H1 (cell line): ENCODE measurements at regions not wholly inside any gene's neighbourhood (a gene's known extent, or its start where the extent isn't known, plus 50 kb on each side); places are given as distances from the start of the nearest gene placed in this dataset.

ENCODE experiments used
- CTCF ChIA-PET: fragments of 300-600 bp; sonication (Branson Sonifier 250); formaldehyde crosslinking; loops from one replicate; lab custom pipeline; 2021; ENCODE audit not compliant: partially characterized antibody; lab: Charles Lee
- POLR2A ChIA-PET: fragments of 300-600 bp; sonication (Branson Sonifier 250); formaldehyde crosslinking; loops from one replicate; lab custom pipeline; 2021; ENCODE audit warnings: inconsistent platforms; ENCODE audit not compliant: partially characterized antibody; lab: Charles Lee
- DNase-seq, 2 experiments: peaks; one replicate each; pipeline versions ENCODE4 v3.0.0 to v3.0.0-alpha.2; 2010 to 2022; ENCODE audit warnings: low spot score in 2 of 2, low read depth in 1 of 2, mixed read lengths in 1 of 2
- FAIRE-seq: peaks from 2 replicates; lab custom pipeline; 2011; peaks lifted over from hg19 to GRCh38; lab: Jason Lieb, UNC
- H2AFZ ChIP-seq: 2 replicates; pipeline ENCODE4 v1.8.1; 2012; ENCODE audit warnings: low read length, inconsistent platforms
- H2AK5ac ChIP-seq: 2 replicates; pipeline ENCODE4 v1.6.1; 2013; ENCODE audit warnings: low read depth, low read length
- H2BK120ac ChIP-seq: replicated peaks from 2 replicates; pipeline ENCODE3; 2013; ENCODE audit warnings: low read depth, low read length, inconsistent platforms
- H2BK12ac ChIP-seq: 2 replicates; pipeline ENCODE4 v1.6.1; 2013; ENCODE audit warnings: low read depth, low read length
- H2BK15ac ChIP-seq: 2 replicates; pipeline ENCODE4 v1.6.1; 2013; ENCODE audit warnings: low read length
- H2BK20ac ChIP-seq: 2 replicates; pipeline ENCODE4 v1.6.1; 2013; ENCODE audit warnings: low read length
- H2BK5ac ChIP-seq: 2 replicates; pipeline ENCODE4 v1.6.1; 2013; ENCODE audit warnings: low read depth, low read length
- H3K14ac ChIP-seq: 2 replicates; pipeline ENCODE4 v1.6.1; 2013; ENCODE audit warnings: inconsistent platforms; ENCODE audit not compliant: insufficient read length
- H3K18ac ChIP-seq: 2 replicates; pipeline ENCODE4 v1.6.1; 2013; ENCODE audit warnings: low read length; ENCODE audit errors: extremely low read depth
- H3K23ac ChIP-seq: 2 replicates; pipeline ENCODE4 v1.6.1; 2013; ENCODE audit warnings: inconsistent platforms; ENCODE audit not compliant: insufficient read length
- H3K23me2 ChIP-seq: 2 replicates; pipeline ENCODE4 v1.6.1; 2013; ENCODE audit warnings: low read depth, low read length
- H3K27ac ChIP-seq: 2 replicates; pipeline ENCODE4 v1.6.1; 2011; ENCODE audit warnings: low read depth, low read length, inconsistent platforms
- H3K27me3 ChIP-seq, 4 experiments: replicated peaks in 1 of 4; 1 replicate in 1 of 4; 2 replicates in 3 of 4; pipeline versions ENCODE4 v1.6.1 to v1.8.1; 2011 to 2013; ENCODE audit warnings: low read length in 3 of 4, mild to moderate bottlenecking in 3 of 4, inconsistent platforms in 2 of 4, mixed read lengths in 2 of 4, moderate library complexity in 1 of 4; ENCODE audit not compliant: control insufficient read depth in 3 of 4, insufficient read depth in 3 of 4; ENCODE audit errors: extremely low read depth in 1 of 4
- H3K36me3 ChIP-seq, 4 experiments: 2 replicates each; pipeline versions ENCODE4 v1.6.1 to v1.8.1; 2011 to 2013; ENCODE audit warnings: mild to moderate bottlenecking in 4 of 4, low read length in 3 of 4, moderate library complexity in 2 of 4, control low read depth in 1 of 4, inconsistent platforms in 1 of 4; ENCODE audit not compliant: insufficient read depth in 4 of 4, control insufficient read depth in 2 of 4
- H3K4ac ChIP-seq: replicated peaks from 2 replicates; pipeline ENCODE3; 2013; ENCODE audit warnings: low read length, low read depth, mixed read lengths, inconsistent platforms; ENCODE audit not compliant: insufficient read length
- H3K4me1 ChIP-seq, 4 experiments: replicated peaks in 1 of 4; 1 replicate in 1 of 4; 2 replicates in 3 of 4; pipeline versions ENCODE4 v1.6.1 to v1.8.1; 2011 to 2013; ENCODE audit warnings: low read length in 3 of 4, inconsistent platforms in 2 of 4, mixed read lengths in 1 of 4; ENCODE audit not compliant: insufficient read depth in 4 of 4, control insufficient read depth in 3 of 4
- H3K4me2 ChIP-seq, 2 experiments: 2 replicates each; pipeline versions ENCODE4 v1.6.1 to v1.8.1; 2011 to 2013; ENCODE audit warnings: low read depth in 2 of 2, low read length in 2 of 2, control low read depth in 1 of 2, inconsistent platforms in 1 of 2, mild to moderate bottlenecking in 1 of 2; ENCODE audit not compliant: insufficient read depth in 1 of 2
- H3K4me3 ChIP-seq, 4 experiments: fragments of 200-600, 300-600 bp in 1 of 4; sonication (generic), shearing (Covaris generic), sonication (Bioruptor Twin) in 1 of 4; 2 replicates each; pipeline versions ENCODE4 v1.5.1 to v1.8.1; 2011 to 2016; ENCODE audit warnings: low read length in 4 of 4, low read depth in 3 of 4, control low read depth in 2 of 4, inconsistent platforms in 2 of 4, mild to moderate bottlenecking in 2 of 4, mixed read lengths in 1 of 4, moderate library complexity in 1 of 4; ENCODE audit not compliant: insufficient read depth in 2 of 4; ENCODE audit errors: extremely low read depth in 1 of 4
- H3K56ac ChIP-seq: replicated peaks from 2 replicates; pipeline ENCODE3; 2013; ENCODE audit warnings: low read depth, mild to moderate bottlenecking, mixed read lengths, low read length, inconsistent platforms; ENCODE audit not compliant: insufficient read length
- H3K79me1 ChIP-seq: 2 replicates; pipeline ENCODE4 v1.6.1; 2013; ENCODE audit warnings: low read depth, low read length, control low read depth
- H3K79me2 ChIP-seq, 2 experiments: 2 replicates each; pipeline versions ENCODE4 v1.6.1 to v1.8.1; 2012 to 2013; ENCODE audit warnings: low read length in 2 of 2, mild to moderate bottlenecking in 2 of 2, inconsistent platforms in 1 of 2; ENCODE audit not compliant: insufficient read depth in 2 of 2, control insufficient read depth in 1 of 2
- H3K9ac ChIP-seq, 4 experiments: replicated peaks in 1 of 4; 1 replicate in 1 of 4; 2 replicates in 3 of 4; pipeline versions ENCODE4 v1.6.1 to v1.8.1; 2011 to 2013; ENCODE audit warnings: low read depth in 3 of 4, low read length in 3 of 4, control low read depth in 2 of 4, mild to moderate bottlenecking in 2 of 4, moderate library complexity in 2 of 4, inconsistent platforms in 1 of 4; ENCODE audit errors: extremely low read depth in 1 of 4
- H3K9me3 ChIP-seq, 2 experiments: 2 replicates each; pipeline versions ENCODE4 v1.6.1 to v1.8.1; 2012 to 2013; ENCODE audit warnings: mild to moderate bottlenecking in 2 of 2, moderate library complexity in 2 of 2, control low read depth in 1 of 2, inconsistent platforms in 1 of 2, low read depth in 1 of 2, low read length in 1 of 2, mixed read lengths in 1 of 2; ENCODE audit not compliant: insufficient read depth in 2 of 2
- H4K20me1 ChIP-seq, 2 experiments: replicated peaks in 1 of 2; 2 replicates each; pipeline versions ENCODE3 to v1.8.1; 2011 to 2013; ENCODE audit warnings: inconsistent platforms in 2 of 2, low read length in 2 of 2, mild to moderate bottlenecking in 1 of 2; ENCODE audit not compliant: insufficient read depth in 2 of 2, control insufficient read depth in 1 of 2
- H4K5ac ChIP-seq: 2 replicates; pipeline ENCODE4 v1.6.1; 2013; ENCODE audit warnings: low read length, low read depth, mixed read lengths, inconsistent platforms; ENCODE audit not compliant: insufficient read length
- H4K8ac ChIP-seq: 2 replicates; pipeline ENCODE4 v1.8.0; 2013; ENCODE audit warnings: mild to moderate bottlenecking, moderate library complexity, low read length, inconsistent platforms; ENCODE audit not compliant: insufficient read depth; ENCODE audit errors: extremely low read depth
- H4K91ac ChIP-seq: replicated peaks from 2 replicates; pipeline ENCODE3; 2013; ENCODE audit warnings: low read length, mixed read lengths, inconsistent platforms; ENCODE audit not compliant: insufficient read length
- BCL11A ChIP-seq, 2 experiments: IDR thresholded peaks; one replicate each; pipeline ENCODE4 v1.6.1; 2011; ENCODE audit warnings: low read depth in 2 of 2, low read length in 2 of 2, mild to moderate bottlenecking in 2 of 2
- CBX8 ChIP-seq: fragments of 300-800, 300-1000 bp; sonication (generic); IDR thresholded peaks from 2 replicates; pipeline ENCODE4 v1.7.1; 2016; ENCODE audit warnings: low read depth, low read length, borderline replicate concordance
- EGR1 ChIP-seq: IDR thresholded peaks from 2 replicates; pipeline ENCODE4 v1.6.1; 2011; ENCODE audit warnings: low read depth, low read length, borderline replicate concordance
- WGBS, 2 experiments: shearing (Covaris generic) in 1 of 2; methylation state at CpG; one replicate each; pipeline versions ENCODE4 v1.1.6 to v1.1.7; 2013 to 2015; ENCODE audit warnings: low lambda C conversion rate in 2 of 2, mixed read lengths in 2 of 2, inconsistent platforms in 1 of 2, low coverage in 1 of 2, missing lambda C conversion rate in 1 of 2; ENCODE audit not compliant: insufficient replicate concordance in 2 of 2, insufficient coverage in 1 of 2, insufficient read length in 1 of 2; ENCODE audit errors: extremely low coverage in 1 of 2, missing lambda C conversion rate in 1 of 2; 5-methylcytosine and 5-hydroxymethylcytosine counted together

DNA sequence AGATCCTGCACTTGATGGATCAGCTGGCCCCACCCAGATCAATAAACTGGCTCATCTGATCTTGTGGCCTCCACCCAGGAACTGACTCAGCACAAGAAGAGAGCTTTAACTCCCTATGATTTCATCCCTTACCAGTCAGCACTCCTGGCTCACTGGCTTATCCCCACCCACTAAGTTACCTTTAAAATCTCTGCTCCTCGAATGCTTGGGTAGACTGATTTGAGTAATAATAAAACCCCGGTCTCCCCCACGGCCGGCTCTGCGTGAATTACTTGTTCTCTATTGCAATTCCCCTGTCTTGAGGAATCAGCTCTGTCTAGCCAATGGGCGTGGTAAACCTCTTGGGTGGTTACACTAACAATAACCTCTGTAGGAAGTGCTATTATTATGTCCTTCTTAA is 83.7 kb downstream of the MBL2 start:
- Histone ChIP-seq H2BK15ac (no peak overlapping the region), H2BK120ac (no peak overlapping the region), H2AK5ac (no peak overlapping the region), H3K4me2 (no peak overlapping the region), H3K36me3 (no peaks in the 10 kb centered on the region), H3K56ac (no peak overlapping the region), H4K91ac (no peak overlapping the region), H4K8ac (no peak overlapping the region), H3K23ac (no peak overlapping the region), H3K4me3 (no peak overlapping the region), H4K5ac (no peak overlapping the region)
- CTCF ChIA-PET = interaction anchor here (0.8 to 1.3 kb wide), 3 partner anchors 8 to 247 kb away, joined by 3 to 4 read pairs (median 4); no protein-coding TSS in a partner anchor
- TF ChIP-seq BCL11A (IDR thresholded peaks at IDR 0.05; ENCODE audit: low read depth in 2 of 2, low read length in 2 of 2) (no peak), EGR1 (no peak), CBX8 (no peak)
- TF ChIP-seq, all 59 proteins: peak for 0
- Histone ChIP-seq H3K18ac (no peak overlapping the region), H3K4ac (no peak overlapping the region), H2BK20ac (no peak overlapping the region), H4K20me1 (no peaks in the 10 kb centered on the region), H3K9me3 (no peaks in the 10 kb centered on the region), H3K4me1 (no peaks in the 10 kb centered on the region), H3K27me3 (no peaks in the 10 kb centered on the region), H3K23me2 (no peaks in the 10 kb centered on the region), H3K79me1 (no peaks in the 10 kb centered on the region), H3K79me2 (no peaks in the 10 kb centered on the region), H2BK12ac (no peak overlapping the region), H3K27ac (no peak overlapping the region), H2AFZ (peak overlapping the region; percentile 70; the same call in 1 of the 2 replicates), H3K14ac (no peak overlapping the region), H3K9ac (no peak overlapping the region), H2BK5ac (no peak overlapping the region)
- POLR2A ChIA-PET = interaction anchor here (0.9 kb wide), 1 partner anchor 9 kb away, joined by 3 read pairs; no protein-coding TSS in a partner anchor
- DNase-seq (no peak), FAIRE-seq (no peak)
- 92% methylated on average over 6 of the region's 6 CpGs; no CpG with 5 or more reads in 1 of the 2 experiments for WGBS, 2 experiments
